ENCODE measurements at regions not wholly inside any gene's neighbourhood (a gene's known extent, or its start where the extent isn't known, plus 50 kb on each side); places are given as distances from the start of the nearest gene placed in this dataset.
"Not testable (repeated sequence)": the region's sequence is repeated elsewhere in the genome, so short reads cannot be mapped to it uniquely, and the experiment has no call there.

- ChIA-PET POLR2A (no interaction called here), CTCF (no interaction called here)
These were observed 65.6 kb downstream of the FOXL3 start for GRCh38 chr7:355568-355967.

GRCh38 chr7:356087-356486, 66.1 kb downstream of the FOXL3 start:
- CTCF ChIA-PET, result no interaction called here
- POLR2A ChIA-PET, result no interaction called here

GRCh38 chr7:356691-357462, 66.9 kb downstream of the FOXL3 start:
- POLR2A ChIA-PET, result no interaction called here

GRCh38 chr7:357531-358209, 67.7 kb downstream of the FOXL3 start:
- ChIA-PET CTCF (interaction anchor here (1.4 kb wide), 1 partner anchor 24 kb away, joined by 3 read pairs; no protein-coding TSS in a partner anchor), POLR2A (no interaction called here)

More at GRCh38 chr7:356691-357462, 66.9 kb downstream of the FOXL3 start:
- CTCF ChIA-PET, result no interaction called here

- CTCF ChIA-PET, result interaction anchor here (0.7 to 1.4 kb wide), 2 partner anchors 11 to 25 kb away, joined by 3 read pairs; no protein-coding TSS in a partner anchor
- POLR2A ChIA-PET, result no interaction called here
These were observed 68.4 kb downstream of the FOXL3 start for GRCh38 chr7:358352-358751.

- POLR2A ChIA-PET, result no interaction called here
- CTCF ChIA-PET, result interaction anchor here (0.7 to 1.4 kb wide), 3 partner anchors 12 to 26 kb away, joined by 3 read pairs; no protein-coding TSS in a partner anchor
These were observed 69.3 kb downstream of the FOXL3 start for GRCh38 chr7:359226-359765.

GRCh38 chr7:359766-360361, 69.9 kb downstream of the FOXL3 start:
- CTCF ChIA-PET, result interaction anchor here (1.3 kb wide), 1 partner anchor 27 kb away, joined by 3 read pairs; no protein-coding TSS in a partner anchor
- POLR2A ChIA-PET, result no interaction called here

- ChIA-PET POLR2A (no interaction called here), CTCF (interaction anchor here (1.3 kb wide), 1 partner anchor 28 kb away, joined by 3 read pairs; no protein-coding TSS in a partner anchor)
These were observed 70.6 kb downstream of the FOXL3 start for GRCh38 chr7:360454-361100.

GRCh38 chr7:361182-361581, 71.2 kb downstream of the FOXL3 start:
- CTCF ChIA-PET, POLR2A ChIA-PET: not testable (repeated sequence)

- CTCF ChIA-PET, result interaction anchor here (0.8 to 1.4 kb wide), 2 partner anchors 10 to 20 kb away, joined by 4 read pairs; no protein-coding TSS in a partner anchor
- POLR2A ChIA-PET, result no interaction called here
These were observed 71.9 kb downstream of the FOXL3 start for GRCh38 chr7:361680-362401.

- ChIA-PET POLR2A (no interaction called here), CTCF (interaction anchor here (0.8 to 1.6 kb wide), 3 partner anchors 11 to 41 kb away, joined by 4 to 5 read pairs (median 4); no protein-coding TSS in a partner anchor)
These were observed 72.6 kb downstream of the FOXL3 start for GRCh38 chr7:362402-363096.

- ChIA-PET POLR2A (no interaction called here), CTCF (interaction anchor here (1.6 kb wide), 1 partner anchor 42 kb away, joined by 5 read pairs; no protein-coding TSS in a partner anchor)
These were observed 73.7 kb downstream of the FOXL3 start for GRCh38 chr7:363626-364025.

GRCh38 chr7:364536-364935, 74.6 kb downstream of the FOXL3 start:
- CTCF ChIA-PET, result interaction anchor here (1.6 kb wide), 1 partner anchor 43 kb away, joined by 5 read pairs; no protein-coding TSS in a partner anchor
- POLR2A ChIA-PET, result no interaction called here

- ChIA-PET POLR2A (no interaction called here), CTCF (no interaction called here)
These were observed 75.6 kb downstream of the FOXL3 start for GRCh38 chr7:365593-365992.

GRCh38 chr7:366161-366803, 76.3 kb downstream of the FOXL3 start:
- ChIA-PET POLR2A (no interaction called here), CTCF (interaction anchor here (0.9 kb wide), 1 partner anchor 15 kb away, joined by 4 read pairs; no protein-coding TSS in a partner anchor)

GRCh38 chr7:367351-367901, 77.5 kb downstream of the FOXL3 start:
- ChIA-PET POLR2A (no interaction called here), CTCF (no interaction called here)

GRCh38 chr7:368651-369475, 78.9 kb downstream of the FOXL3 start:
- POLR2A ChIA-PET, result no interaction called here
- CTCF ChIA-PET, result no interaction called here
